ENCODE measurements at regions not wholly inside any gene's neighbourhood (a gene's known extent, or its start where the extent isn't known, plus 50 kb on each side); places are given as distances from the start of the nearest gene placed in this dataset.
"Not testable (repeated sequence)": the region's sequence is repeated elsewhere in the genome, so short reads cannot be mapped to it uniquely, and the experiment has no call there.

- not testable (repeated sequence) for TF ChIP-seq CTCF, POLR2A (IDR thresholded peaks at IDR 0.05)
Measured at GRCh38 chr2:158868386-158868785, 73.3 kb downstream of the DAPL1 start.

Measured in esophagus squamous epithelium (tissue), 4 donors.